ENCODE measurements at regions not wholly inside any gene's neighbourhood (a gene's known extent, or its start where the extent isn't known, plus 50 kb on each side); places are given as distances from the start of the nearest gene placed in this dataset.

DNA sequence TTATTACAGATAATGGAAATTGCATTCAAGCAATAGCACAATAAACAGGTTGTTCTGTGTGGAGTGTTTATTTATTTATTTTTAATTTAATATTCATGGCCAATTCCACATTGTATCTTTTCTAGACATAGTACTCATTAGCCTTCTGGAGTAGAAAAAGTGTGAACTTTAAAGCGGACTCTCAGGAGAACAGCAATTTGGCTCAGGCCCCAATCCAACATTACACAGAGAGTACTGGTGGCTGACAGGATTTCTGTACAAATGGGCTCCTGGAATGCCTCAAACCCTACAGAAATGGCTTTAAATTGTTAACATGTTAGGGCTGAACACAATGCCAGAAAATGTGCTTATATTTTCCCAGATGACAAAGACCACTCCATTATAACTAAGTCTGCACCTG lies 533.9 kb upstream of the NXPH2 start:
- DNase-seq (ENCODE audit: low read depth in 2 of 2), result no peak

DNA sequence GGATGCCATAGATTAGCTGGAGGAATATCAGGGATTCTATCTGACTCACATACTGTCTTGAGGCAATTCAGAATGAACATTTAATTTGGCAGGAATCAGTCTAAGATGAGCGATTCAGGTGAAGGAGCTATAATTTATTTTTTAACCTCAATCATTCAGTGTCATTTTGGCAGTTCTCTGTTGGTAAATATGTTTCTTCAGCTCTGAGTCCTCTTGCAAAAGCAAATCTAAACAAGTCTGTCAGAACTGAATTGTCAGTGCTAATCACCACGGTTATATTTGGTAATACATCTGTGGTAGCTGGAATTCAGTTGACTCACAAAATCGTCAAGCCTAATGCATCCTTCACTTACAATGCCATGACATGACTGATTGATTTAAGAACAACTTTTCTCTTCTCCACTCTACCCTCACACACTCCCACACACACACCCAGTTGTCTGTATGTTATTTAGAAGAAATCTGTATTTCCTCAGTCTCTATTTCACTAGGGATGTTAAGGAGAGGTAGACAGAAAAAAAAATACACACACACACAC lies 516.6 kb upstream of the NXPH2 start:
- DNase-seq (ENCODE audit: low read depth in 2 of 2), result no peak

DNA sequence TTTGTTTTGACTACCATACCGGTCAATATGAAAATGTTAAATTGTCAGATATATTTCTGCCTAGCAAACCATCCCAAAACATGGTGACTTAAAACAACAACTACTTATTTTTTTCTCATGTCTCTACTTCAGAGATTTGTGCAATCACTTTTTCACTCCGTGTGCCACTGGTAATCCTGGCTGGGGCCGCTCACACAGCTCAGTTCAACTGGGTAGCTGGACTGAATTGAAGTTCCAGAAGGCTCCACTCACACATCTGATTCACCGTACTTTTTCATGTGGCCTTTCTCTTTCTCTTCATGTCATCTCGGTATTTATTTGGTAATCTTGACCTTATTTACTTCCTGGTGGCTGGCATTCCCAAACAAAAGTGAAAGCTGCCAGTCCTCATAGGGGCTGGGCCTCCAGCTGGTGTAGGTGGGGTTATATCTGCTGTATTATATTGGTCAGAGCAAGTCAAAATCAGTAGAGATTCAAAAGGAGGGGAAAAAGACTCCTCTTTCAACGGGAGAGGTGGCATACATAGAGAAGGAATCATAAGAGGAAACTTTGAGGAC lies 513.9 kb upstream of the NXPH2 start:
- no peak for DNase-seq (ENCODE audit: low read depth in 2 of 2)

DNA sequence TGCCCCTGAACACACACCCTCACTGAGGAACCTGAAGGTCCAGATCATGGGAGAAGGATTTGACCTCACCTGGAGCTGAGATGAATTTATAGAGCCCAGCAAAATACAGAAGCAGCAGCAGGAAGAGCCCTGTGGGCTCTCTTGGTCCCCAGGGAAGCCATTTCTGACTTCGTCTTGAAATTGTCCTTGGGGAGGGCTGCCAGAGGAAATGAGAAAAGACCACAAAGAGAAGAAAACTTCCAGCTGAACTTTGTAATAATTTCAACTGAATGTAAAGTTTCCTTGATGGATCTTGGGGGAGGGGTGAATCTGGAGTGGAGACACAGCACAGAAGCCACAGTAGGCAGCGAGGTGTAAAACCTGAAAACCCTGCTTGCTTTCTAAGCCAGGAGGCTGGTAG lies 500.9 kb upstream of the NXPH2 start:
- DNase-seq (ENCODE audit: low read depth in 2 of 2), result no peak

DNA sequence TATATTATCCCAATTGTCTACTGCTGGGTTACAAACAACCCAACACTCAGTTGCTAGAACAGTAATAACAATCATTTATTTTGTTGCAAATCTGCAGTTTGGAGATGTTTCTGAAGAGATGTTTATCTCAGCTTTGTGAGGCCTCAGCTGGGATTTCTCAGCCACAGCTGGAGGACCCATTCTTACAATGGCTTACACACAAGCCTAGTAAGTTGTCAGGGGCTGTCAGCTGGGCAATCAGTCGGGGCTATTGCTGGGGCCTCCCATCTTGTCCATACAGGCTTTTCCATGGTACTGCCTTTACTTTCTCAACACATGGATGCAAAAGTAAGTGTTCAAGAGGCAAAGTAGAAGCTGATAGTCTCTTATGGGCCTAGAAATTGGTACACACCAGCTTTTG lies 491.7 kb upstream of the NXPH2 start:
- no peak for DNase-seq (ENCODE audit: low read depth in 2 of 2)

DNA sequence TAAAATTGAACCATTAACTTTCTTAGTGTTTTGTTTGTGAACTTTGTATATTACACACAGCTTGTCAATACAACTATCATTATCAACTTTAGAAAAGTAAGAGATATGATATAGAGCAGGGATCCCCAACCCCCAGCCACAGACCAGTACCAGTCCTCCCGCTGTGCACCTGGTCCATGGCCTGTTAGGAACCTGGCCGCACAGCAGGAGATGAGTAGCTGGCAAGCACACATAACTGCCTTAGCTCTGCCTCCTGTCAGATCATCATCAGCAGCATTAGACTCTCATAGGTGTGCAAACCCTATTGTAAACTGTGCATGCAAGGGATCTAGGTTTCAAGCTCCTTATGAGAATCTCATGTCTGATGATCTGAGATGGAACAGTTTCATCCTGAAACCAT lies 491.0 kb upstream of the NXPH2 start:
- DNase-seq (ENCODE audit: low read depth in 2 of 2), result no peak

DNA sequence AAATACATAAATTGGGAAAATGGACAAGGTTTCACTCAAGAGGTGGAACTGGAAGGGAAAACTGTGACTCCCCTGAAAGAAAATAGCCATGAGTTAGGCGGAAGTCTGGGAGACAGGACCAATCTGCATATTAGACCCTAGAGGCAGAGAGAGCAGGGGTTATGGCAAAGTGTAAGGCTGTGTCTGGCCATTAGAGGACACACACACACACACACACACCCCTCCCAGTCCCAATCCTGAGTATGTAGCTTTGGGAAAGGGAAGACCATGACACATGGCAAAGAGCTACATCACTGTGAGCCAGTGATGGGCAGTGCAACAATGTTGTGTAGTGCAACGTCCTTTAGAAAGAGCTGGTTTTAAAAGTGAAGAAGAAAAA lies 479.9 kb upstream of the NXPH2 start:
- DNase-seq (ENCODE audit: low read depth in 2 of 2), result no peak

DNA sequence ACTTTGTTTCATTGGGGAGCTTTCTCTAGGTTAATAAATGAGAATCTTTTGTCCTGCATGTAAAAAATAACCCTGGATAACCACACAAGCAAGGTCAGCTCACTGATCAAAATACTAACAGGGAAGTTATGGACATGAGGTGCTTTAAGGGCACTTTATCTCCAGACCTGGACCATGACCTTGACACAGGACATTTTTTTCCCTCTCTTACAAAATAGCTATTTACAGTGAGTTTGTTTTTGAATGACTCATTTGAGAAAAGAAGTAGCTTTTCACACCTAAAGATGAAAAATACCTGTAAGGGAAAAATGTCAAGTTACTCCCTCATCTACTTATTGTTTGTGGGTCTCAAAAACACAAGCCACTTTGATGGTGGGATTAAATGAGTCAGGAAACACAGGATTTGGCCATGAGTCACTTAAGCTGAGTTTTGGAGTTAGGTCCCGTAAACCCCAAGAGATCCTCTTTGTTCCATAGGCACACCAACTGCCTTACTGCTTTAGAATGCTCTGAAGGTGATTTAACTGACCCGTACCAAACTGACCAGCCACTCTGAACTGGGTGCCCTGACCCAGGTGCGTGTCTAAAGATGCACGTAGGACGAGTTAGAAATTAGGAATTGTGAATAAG lies 479.3 kb upstream of the NXPH2 start:
- no peak for DNase-seq (ENCODE audit: low read depth in 2 of 2)

DNA sequence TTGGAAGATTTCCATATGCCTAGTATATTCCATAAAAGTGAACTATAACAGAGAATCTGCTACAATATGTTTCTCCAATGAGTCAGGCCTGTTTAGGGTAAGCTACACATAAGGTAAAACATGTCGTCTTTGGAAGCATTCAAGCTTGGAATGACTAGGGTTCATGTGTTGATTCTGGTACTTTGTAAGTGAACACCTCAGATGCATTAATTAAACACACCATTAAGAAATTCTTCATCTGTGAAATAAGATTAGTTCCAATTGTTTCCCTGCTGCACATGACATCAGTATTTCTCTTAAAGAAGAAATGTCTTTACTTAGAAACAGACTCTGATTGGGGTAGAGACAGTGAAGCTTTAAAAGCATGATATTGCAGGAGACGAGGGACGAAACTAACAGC lies 461.1 kb upstream of the NXPH2 start:
- DNase-seq (ENCODE audit: low read depth in 2 of 2), result no peak

DNA sequence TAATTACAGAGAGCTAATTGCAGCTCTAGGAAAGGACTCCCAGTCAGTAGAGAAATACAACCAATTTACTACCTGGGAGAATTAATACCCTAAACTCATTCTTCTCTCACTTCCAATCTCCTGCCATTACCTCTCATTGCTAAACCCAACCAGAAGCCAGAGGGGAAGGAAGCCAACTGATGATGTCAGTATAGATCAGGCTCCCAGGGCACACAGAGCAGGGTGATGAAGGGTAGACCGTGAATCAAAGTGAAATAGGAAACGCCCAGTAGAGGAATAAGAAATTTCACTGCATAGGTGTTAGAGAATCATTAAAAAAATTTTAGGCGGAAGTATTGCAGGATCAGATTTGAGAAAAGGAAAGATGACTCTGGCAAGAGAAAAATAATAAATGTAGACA lies 456.8 kb upstream of the NXPH2 start:
- DNase-seq (ENCODE audit: low read depth in 2 of 2), result no peak

DNA sequence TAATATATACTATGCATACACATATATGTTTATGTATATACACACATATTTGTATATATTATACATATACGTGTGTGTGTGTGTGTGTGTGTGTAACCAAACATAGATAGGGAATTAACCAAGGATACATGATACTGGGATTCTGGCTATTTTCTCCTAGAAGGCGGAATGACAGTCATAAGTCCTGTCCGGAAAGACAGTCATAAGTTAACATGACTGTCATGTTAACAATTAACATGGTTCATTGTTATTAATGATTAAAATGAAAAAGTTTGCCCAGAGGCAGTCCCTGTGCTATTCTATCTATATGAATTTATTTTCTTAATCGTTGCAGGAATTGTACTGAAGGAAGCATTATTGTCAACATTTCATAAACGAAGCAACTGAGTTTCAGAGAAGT lies 450.7 kb upstream of the NXPH2 start:
- no peak for DNase-seq (ENCODE audit: low read depth in 2 of 2)

DNA sequence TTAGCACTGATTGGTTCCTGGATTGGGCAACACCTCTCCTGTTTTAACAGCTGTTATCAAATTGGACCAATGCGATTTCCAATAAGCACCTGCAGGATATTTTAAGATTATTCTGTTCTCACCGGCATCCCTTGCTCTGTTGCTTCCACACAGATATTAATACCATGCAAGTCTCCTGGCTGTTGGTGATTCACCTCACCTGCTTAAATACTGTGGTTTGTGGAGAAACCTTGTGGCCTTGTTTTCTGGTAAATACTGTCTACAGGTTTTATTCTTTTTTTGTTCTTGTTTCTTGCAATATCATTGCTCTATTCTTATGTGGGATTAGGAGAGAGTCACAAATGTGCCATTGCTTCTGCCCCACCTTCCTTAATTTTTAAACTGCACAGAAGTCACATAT lies 448.1 kb upstream of the NXPH2 start:
- no peak for DNase-seq (ENCODE audit: low read depth in 2 of 2)

DNA sequence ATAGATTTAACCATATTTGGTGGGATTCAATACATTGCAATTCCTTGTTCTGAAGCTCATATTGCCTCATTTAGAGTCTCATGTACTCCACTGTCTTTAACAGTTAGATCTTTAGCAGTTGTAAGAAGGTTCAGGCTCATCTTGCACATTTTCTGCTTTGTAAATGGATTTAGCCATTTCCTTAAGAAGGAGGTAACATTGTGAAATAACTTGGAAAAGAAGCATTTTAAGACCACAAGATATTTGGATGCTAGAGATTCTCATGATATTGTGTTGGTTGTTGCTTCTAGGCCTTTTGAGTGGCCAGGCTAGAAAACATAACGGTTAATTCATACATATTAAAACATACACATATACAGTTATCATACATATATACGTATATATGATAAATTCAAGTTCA lies 445.8 kb upstream of the NXPH2 start:
- DNase-seq (ENCODE audit: low read depth in 2 of 2), result no peak

DNA sequence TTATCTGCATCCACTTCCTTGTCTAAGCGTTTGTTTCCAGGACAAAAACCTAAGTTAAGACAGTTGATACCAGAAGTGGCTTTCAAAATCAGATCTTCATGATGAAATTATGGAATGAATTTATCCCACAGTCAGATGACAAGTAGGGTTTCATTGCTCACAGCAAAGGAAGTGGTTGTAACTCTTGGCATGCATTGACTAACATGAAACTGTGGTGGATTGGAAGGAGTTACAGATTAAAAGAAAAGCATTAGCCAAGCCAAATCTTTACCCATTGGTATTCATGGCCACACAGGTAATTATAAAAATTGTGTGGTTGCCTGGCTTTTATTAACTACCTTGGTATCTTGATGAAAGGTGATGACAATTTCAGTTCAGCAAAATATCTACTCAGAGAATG lies 438.0 kb upstream of the NXPH2 start:
- DNase-seq (ENCODE audit: low read depth in 2 of 2), result no peak

DNA sequence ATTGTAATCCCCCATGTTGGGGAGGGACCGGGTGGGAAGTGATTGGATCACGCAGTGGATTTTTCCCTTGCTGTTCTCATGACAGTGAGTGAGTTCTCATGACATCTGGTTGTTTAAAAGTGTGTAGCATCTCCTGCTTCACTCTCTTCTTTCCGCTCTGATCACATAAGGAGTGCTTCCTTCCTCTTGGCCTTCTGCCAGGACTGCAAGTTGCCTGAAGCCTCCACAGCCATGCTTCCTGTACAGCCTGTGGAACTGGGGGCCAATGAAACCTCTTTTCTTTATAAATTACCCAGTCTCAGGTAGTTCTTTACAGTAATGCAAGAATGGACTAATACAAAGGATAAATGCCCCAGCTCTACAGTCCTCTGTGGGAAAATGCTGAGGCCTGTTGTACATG lies 437.5 kb upstream of the NXPH2 start:
- DNase-seq (ENCODE audit: low read depth in 2 of 2), result no peak

DNA sequence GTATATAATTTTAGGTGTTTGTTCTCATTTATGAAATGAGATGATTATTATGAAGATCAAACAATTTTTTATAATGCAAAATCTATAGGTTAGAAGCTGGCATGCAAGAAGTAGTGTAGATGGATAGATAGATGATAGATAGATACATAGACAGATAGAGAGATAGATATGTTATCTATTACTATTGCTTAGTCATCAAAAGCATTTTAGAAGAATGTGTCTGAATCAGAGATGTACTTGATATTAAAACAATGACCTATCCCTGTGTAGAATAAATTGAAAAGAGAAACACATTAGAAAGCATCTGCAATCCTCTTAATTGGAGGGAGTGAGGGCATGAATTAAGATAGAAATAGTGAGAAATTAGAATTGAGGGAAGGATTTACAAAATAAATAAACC lies 436.2 kb upstream of the NXPH2 start:
- no peak for DNase-seq (ENCODE audit: low read depth in 2 of 2)

DNA sequence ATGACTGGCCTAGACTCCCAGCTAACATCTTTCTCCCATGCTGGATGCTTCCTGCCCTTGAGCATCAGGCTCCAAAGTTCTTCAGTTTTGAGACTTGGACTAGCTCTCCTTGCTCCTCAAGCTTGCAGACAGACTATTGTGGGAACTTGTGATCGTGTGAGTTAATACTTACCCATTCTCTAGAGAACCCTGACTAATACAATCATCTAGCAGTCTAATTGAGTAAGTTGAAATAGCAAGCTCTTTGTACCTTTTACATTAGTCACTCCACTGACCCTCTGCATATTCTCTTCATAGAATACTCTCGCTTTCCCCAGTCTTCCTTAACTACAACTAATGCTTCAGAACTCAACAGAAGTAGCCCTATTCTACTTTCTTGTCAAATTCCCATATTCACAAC lies 434.6 kb upstream of the NXPH2 start:
- DNase-seq (ENCODE audit: low read depth in 2 of 2), result no peak

DNA sequence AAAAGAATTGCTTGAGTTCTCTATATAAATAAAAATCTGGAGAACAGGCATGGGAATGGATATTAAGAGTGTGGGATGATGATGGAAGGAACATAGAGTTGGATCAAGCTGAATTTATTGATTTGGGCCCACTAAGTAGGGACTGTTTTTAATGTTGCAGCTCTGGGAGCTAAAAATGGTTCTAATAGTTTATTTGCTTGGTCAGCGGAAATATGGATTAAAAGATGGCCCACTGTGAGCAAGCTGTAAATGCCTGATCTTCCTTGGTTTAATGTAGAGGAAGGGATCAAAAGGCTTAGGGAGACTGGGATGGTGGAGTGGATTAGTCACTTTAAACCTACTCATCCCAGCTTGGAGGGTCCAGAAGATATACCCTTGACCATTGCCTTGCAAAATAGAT lies 429.4 kb upstream of the NXPH2 start:
- no peak for DNase-seq (ENCODE audit: low read depth in 2 of 2)

DNA sequence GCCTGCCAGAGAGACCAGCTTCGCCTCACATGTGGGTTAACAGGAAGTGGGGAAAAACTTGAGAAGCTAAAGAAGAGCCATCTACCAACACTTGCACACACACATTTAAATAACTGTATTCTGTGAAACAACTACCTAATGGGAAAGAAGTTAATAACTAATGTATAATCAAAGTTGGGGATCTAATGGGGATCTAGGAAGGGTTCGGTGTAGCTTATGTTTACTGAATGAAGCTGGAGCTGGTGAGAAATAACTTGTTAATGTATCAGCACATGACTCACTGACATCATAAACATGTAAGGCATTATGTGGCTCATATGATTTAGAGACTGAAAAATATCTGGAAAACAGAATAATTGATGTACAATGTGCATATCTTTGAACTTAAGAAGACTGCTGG lies 421.3 kb upstream of the NXPH2 start:
- DNase-seq (ENCODE audit: low read depth in 2 of 2), result no peak

DNA sequence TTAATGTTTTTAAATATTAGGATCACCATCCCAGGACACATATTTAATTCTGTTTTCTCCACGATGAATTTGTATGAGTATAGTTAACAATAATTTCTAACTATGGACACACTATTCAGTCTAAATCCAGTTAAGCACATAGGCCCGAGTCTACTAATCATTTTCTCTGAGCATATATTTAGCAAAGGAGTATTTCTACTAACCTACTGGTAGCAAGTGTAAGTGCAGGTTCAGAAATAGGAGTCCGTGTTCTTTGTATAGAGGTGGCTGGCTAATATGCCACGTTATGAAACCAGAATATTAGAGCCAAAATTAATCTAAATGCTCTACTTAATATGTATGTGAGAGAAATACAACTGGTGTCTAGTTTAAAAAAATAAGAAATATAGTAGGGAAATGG lies 416.6 kb upstream of the NXPH2 start:
- no peak for DNase-seq (ENCODE audit: low read depth in 2 of 2)

DNA sequence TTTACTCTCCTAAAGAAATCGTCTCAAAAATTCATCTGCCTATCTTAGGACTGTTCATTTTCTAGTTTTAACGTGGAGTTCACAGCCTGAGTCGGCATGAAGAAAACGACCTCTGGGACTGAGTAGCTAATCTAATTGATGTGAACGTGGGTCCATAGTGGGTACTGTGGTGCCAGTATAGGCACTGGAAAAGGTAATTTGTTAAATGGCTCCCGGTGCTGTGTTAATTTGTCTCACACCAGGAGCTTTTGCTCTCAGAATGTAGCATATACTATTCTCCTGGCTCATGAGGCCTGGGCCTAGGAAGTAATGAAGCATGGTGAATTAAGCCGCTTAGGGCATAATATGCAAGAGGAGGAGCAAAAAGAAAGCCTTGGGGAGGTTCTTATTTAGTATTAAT lies 414.4 kb upstream of the NXPH2 start:
- no peak for DNase-seq (ENCODE audit: low read depth in 2 of 2)

DNA sequence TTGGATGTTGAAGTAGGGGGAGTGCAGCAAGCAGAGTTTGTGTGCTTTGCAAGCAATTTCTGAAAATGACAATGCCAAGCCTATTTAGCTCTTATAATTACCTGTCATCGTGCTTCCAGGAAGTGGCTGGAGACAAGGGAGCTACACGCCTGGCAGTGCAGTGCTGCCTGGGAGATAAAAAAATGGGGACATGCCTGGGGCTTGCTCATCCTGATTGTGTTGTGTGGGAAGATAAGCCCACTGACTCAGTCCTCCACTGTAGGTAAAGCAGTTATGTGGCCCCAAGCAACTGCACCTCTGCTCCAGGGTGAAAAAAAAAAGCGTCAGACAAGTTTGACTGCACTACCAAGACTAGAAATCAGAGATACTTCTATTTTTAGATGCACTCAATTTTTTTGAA lies 396.9 kb upstream of the NXPH2 start:
- DNase-seq (ENCODE audit: low read depth in 2 of 2), result no peak

DNA sequence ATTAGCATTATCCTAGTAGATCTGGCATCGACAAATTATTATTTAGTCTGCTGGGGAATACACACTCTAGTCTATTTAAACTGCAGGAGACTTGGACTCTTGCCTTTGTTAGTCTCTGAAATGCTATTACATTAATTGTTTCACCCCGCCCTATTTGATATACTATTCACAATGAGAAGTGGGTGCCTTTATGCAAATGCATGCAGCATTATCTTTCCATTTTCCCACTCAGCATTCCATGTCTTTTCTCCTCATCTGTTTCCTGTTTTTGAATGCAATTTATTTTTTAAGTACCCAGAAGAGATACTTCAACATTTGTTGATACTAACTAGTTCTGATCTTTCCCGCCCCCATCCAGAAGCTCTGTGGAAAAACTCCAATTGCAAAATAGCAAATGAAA lies 395.3 kb upstream of the NXPH2 start:
- DNase-seq (ENCODE audit: low read depth in 2 of 2), result no peak

DNA sequence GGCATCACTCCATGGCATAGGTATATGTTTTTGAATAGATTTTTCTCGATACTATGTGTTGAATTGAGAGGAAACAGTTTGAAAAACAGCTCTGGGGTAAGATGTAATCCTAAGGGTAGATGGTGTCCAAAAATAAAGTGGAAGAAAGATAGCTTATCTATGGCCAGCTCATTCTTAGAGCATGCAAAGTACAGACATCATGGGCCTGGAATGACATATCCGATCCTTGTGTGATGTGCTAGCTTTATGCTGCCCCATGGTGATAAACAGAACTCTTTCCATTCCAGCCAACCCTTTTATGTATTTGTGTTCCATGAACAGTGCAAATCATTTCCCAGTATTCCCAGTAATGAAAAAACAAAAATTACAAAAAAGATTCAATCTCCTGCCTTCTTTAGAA lies 390.2 kb upstream of the NXPH2 start:
- DNase-seq (ENCODE audit: low read depth in 2 of 2), result no peak
